Right renal pelvis (tissue), 4 donors: ENCODE measurements at regions not wholly inside any gene's neighbourhood (a gene's known extent, or its start where the extent isn't known, plus 50 kb on each side); places are given as distances from the start of the nearest gene placed in this dataset.
"Not testable (repeated sequence)": the region's sequence is repeated elsewhere in the genome, so short reads cannot be mapped to it uniquely, and the experiment has no call there.

Source experiments
- DNase-seq, 4 donors: peaks; one replicate each; pipeline ENCODE4 v3.0.0-alpha.2; 2013; ENCODE audit warnings: low read depth in 4 of 4, low spot score in 3 of 4, missing footprints in 1 of 4

DNA sequence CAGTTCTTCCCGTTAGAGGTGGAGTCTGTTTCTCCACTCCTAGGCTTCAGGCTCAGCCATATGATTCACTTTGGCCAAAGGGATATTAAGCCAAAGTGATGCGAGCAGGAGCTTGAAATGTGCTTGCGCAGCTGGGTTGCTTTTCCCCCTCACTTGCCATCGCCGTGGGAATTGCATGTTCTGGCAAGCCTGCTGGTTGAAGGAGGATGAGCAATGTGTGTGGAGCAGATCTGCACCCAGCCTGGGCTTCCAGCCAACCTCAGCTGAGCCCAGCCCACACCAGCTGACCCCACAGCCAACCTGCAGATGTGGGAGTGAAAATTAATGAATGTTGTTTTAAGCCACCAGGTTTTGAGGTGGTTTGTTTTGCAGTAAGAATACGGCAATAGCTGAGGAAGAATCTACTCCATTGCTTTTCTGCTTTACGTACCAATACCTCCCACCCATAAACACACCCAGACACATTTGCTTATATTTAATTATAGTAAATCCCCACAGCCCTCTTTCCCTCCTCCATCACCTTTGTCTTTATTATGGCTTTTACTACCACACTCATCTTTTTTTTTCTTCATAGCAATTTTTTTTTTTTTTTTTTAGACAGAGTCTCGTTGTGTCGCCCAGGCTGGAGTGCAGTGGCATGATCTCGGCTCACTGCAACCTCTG, 132.8 kb upstream of the FUNDC1 start:
- peak; percentile 7 to 13 (median 8) for DNase-seq

DNA sequence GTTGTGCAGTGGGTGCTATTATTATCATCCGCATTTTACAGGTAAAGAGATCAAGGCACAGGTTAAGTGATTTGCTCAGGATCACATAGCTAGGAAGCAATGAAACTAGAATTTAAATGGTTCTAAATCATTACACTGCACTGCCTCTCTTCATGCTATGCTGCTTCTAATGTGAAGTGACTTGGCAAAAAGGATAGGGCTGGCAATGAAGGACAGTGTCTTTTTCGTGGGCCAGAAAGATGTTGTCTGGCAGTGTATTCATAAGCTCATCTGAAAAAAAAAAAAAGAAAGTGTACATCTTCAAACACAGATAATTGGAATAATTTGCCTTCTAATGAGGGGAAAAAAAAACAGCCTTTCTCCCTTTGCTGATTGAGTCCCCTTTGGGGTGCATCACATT, 132.2 kb upstream of the FUNDC1 start:
- no peak for DNase-seq

DNA sequence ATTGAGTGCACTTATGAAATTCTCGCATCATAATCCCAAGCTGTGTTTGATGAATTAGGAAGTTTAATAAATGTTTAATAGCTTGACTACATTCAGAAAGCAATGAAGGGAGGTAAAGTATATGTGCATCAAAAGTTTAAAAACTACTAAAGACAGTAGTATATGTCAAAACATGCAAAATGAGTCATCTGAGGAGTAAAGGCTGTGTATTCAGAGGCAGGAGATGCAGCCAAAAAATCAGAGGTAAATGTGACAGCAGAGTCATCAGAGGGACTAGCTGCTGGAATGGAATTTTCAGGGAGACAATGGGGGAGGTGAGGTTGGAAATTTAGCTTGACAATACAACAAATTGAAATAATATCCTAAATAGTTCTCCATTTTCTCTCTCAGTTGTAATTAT, 127.0 kb upstream of the FUNDC1 start:
- no peak for DNase-seq

DNA sequence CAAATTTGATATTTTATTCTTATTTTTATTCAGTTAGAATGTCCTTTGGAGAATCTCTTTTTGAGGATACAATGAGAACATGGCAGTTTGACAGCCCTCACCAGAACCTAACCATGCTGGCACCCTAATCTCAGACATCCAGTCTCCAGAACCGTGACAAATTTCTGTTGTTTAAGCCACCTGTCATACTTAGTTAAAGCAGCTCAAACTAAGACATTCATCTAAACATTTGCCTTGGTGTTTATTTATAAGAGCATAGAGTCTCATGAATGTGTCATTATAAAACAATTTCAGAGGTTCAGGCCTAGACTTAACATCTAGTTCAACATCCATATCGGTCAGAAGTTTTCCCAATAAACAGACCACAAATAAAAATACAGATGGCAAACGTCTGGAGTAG, 125.1 kb upstream of the FUNDC1 start:
- no peak for DNase-seq

DNA sequence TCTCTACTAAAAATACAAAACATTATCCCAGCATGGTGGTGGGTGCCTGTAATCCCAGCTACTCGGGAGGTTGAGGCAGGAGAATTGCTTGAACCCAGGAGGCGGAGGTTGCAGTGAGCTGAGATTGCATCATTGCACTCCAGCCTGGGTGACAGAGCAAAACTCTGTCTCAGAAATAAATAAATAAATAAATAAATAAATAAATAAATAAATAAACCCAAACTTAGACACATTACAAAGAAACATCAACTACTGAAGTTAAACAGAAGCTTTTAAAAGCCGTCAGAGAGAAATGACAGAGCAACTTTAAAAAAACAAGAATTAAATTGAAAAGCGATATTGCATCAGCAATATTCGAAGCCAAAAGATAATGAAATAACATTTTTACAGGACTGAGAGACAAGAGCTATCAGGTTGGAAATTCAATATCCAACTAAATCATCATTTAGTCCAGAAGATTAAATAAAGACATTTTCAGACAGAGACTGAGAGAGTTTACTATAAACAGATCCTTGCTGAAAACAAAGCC, 115.1 kb upstream of the FUNDC1 start:
- DNase-seq: not testable (repeated sequence)

DNA sequence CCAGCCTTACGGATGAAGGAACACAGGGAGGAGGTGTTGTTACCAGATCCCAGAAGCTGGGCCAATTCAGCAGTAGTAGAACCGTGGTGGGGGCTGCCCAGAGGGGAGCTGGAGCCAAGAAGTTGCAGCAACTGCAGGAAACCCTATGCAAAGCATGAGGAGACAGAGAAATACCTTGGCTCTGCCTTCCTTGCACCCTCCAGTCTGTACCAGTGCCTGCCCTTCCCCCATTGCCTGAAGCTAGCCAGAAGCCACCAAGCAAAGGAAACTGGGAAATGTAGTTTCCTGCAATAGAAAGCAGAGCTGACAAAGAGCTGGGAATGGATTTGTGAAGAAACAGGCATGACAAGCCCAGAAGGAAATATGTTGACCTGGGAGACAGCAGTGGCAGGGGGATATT, 108.7 kb upstream of the FUNDC1 start:
- DNase-seq: no peak

DNA sequence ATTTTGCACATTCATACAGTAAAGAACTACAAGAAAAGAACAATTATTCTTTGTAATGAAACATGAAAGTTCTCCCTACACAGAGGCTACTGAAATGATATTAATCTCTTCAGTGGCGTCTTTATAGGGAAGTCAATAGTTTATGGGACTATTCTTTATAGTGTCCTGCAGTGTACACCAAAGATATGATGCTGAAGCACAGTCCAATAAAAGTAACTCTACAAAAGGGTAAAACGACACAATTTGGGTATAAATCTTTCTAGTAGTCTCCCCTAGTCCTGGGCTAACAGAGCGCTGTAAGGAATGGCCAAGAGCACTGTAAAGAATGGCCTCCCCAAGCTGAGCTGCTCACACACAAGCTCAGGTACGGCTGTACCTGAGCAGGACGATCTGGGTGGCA, 101.1 kb upstream of the FUNDC1 start:
- no peak for DNase-seq

DNA sequence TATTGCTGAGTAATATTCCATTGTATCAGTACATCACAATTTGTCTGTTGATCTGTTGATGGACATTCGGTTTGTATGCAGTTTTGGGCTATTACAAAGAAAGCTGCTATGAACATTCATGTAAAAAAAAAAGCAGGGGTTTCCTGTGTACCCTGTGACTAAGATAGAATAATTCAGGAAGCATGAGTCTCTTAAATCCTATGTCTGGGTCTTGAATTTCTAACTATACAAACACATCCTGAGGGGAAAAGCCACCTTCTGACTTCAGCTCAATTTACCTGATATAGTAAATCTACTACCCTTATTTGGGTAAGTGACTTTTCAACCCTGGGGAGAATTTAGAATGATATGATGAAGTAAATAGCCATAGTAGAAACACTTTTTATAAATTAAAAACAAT, 94.6 kb upstream of the FUNDC1 start:
- DNase-seq: no peak

DNA sequence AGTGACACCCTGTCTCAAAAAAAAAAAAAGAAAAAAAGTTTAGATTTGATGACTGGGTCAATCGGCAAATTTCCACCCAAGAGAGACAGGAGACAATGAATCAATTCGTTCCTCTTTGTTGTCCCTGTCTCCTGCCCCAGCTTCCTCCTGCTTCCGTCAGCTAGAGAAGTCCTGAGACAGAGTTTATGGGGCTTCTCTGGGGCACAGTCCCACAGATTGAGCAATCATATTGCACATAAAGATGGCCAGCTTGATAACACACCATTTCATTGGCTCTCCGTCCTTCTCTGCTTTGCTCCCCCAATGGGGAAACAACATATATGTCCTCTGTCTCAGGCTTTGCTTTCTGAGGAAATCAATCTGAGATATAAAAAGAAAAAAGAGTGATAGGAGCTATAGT, 78.4 kb upstream of the FUNDC1 start:
- DNase-seq: no peak

DNA sequence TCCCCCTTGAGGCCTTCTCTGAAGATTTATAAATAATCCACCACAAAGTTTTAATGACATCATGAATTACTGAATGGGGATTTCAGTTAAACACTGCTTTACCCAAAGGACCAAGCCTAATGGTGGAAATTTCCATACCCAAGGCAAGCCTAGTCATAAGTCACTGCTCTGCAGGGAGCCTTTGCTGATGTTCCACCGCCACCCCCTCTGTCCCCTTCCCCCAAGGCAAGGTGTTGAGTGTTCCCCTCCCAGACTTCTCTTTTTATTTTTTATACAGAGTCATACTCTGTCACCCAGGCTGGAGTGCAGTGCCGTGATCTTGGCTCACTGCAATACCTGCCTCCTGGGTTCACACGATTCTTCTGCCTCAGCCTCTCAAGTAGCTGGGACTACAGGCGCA, 76.4 kb upstream of the FUNDC1 start:
- no peak for DNase-seq

DNA sequence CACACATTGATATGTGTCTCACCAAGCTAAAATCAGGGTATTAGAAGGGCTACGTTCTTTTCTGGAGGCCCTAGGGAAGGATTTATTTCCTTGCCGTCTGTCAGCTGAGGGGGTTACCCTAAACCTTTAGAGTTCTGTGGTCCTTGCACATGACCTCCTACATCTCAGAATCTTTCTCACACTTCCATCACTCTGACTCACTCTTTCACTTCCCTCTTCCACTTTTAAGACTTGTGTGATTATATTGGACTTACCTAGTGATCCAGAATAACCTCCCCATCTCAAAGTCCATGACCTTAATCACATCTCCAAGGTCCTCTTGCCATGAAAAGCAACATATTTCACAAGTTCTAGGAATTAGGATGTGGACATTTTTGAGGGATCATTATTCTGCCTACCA, 53.6 kb upstream of the FUNDC1 start:
- DNase-seq: no peak
